SK-N-SH treated with all-trans-retinoic acid at 6 μM for 48 hours (cell line): ENCODE measurements at regions not wholly inside any gene's neighbourhood (a gene's known extent, or its start where the extent isn't known, plus 50 kb on each side); places are given as distances from the start of the nearest gene placed in this dataset.

Experiments
- ATAC-seq: fragments of 200-7000 bp; cut with Tn5 transposase; 3 replicates; pipeline ENCODE4 v1.9.1; 2020; ENCODE audit warnings: mild to moderate bottlenecking, moderate library complexity
- CREB5 ChIP-seq: fragments of 250-450 bp; sonication (Bioruptor Pico); IDR thresholded peaks from 2 replicates; pipeline ENCODE4 v1.5.1; 2020; ENCODE audit warnings: low read depth, mild to moderate bottlenecking, moderate library complexity
- CSRNP3 ChIP-seq: fragments of 250-450 bp; sonication (Bioruptor Pico); IDR thresholded peaks from 2 replicates; pipeline ENCODE4 v1.5.1; 2021; ENCODE audit warnings: mild to moderate bottlenecking, moderate library complexity
- ESRRG ChIP-seq: fragments of 250-450 bp; sonication (Bioruptor Pico); IDR thresholded peaks from 2 replicates; pipeline ENCODE4 v1.6.1; 2021; ENCODE audit warnings: mild to moderate bottlenecking
- GLIS3 ChIP-seq: fragments of 250-450 bp; sonication (Bioruptor Pico); IDR thresholded peaks from 2 replicates; pipeline ENCODE4 v1.5.0; 2020; ENCODE audit warnings: mild to moderate bottlenecking, moderate library complexity
- OSR1 ChIP-seq: fragments of 250-450 bp; sonication (Bioruptor Pico); IDR thresholded peaks from 2 replicates; pipeline ENCODE4 v1.8.0; 2022; ENCODE audit warnings: moderate library complexity, mild to moderate bottlenecking, inconsistent platforms
- PATZ1 ChIP-seq: fragments of 250-450 bp; sonication (Bioruptor Pico); IDR thresholded peaks from 2 replicates; pipeline ENCODE4 v1.8.0; 2020; ENCODE audit warnings: mild to moderate bottlenecking, moderate library complexity, borderline replicate concordance
- PPARA ChIP-seq: fragments of 250-450 bp; sonication (Bioruptor Pico); IDR thresholded peaks from 2 replicates; pipeline ENCODE4 v1.5.0; 2020; ENCODE audit warnings: mild to moderate bottlenecking, borderline replicate concordance
- RARB ChIP-seq: fragments of 250-450 bp; sonication (Bioruptor Pico); IDR thresholded peaks from 2 replicates; pipeline ENCODE4 v1.8.0; 2021; ENCODE audit warnings: mild to moderate bottlenecking, moderate library complexity
- TCF4 ChIP-seq: fragments of 250-450 bp; sonication (Bioruptor Pico); IDR thresholded peaks from 2 replicates; pipeline ENCODE4 v1.8.0; 2021; ENCODE audit warnings: mild to moderate bottlenecking, moderate library complexity, borderline replicate concordance
- ZC3H10 ChIP-seq: fragments of 250-450 bp; sonication (Bioruptor Pico); IDR thresholded peaks from 2 replicates; pipeline ENCODE4 v1.5.1; 2021; ENCODE audit warnings: mild to moderate bottlenecking, moderate library complexity
- ZFP30 ChIP-seq: fragments of 450-650 bp; formaldehyde crosslinking; IDR thresholded peaks from 2 replicates; pipeline ENCODE4 v1.5.0; 2022; ENCODE audit warnings: mild to moderate bottlenecking, moderate library complexity
- ZNF8 ChIP-seq: fragments of 450-650 bp; formaldehyde crosslinking; IDR thresholded peaks from 2 replicates; pipeline ENCODE4 v1.5.0; 2020; ENCODE audit warnings: mild to moderate bottlenecking, moderate library complexity
- TF ChIP-seq, protein P1 (sequence below): fragments of 250-450 bp; sonication (Bioruptor Pico); IDR thresholded peaks from 2 replicates; pipeline ENCODE4 v1.8.0; 2021; ENCODE audit warnings: low read depth, mild to moderate bottlenecking, moderate library complexity, borderline replicate concordance
- TF ChIP-seq, protein P2 (sequence below): fragments of 250-450 bp; sonication (Bioruptor Pico); IDR thresholded peaks from 2 replicates; pipeline ENCODE4 v1.5.0; 2020; ENCODE audit warnings: mild to moderate bottlenecking, moderate library complexity

GRCh38 chr2:41927581-41928264, 120.1 kb upstream of the PKDCC start:
- TF ChIP-seq, protein P1, sequence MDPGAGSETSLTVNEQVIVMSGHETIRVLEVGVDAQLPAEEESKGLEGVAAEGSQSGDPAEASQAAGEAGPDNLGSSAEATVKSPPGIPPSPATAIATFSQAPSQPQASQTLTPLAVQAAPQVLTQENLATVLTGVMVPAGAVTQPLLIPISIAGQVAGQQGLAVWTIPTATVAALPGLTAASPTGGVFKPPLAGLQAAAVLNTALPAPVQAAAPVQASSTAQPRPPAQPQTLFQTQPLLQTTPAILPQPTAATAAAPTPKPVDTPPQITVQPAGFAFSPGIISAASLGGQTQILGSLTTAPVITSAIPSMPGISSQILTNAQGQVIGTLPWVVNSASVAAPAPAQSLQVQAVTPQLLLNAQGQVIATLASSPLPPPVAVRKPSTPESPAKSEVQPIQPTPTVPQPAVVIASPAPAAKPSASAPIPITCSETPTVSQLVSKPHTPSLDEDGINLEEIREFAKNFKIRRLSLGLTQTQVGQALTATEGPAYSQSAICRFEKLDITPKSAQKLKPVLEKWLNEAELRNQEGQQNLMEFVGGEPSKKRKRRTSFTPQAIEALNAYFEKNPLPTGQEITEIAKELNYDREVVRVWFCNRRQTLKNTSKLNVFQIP (CRISPR knock-in tag), result no peak
- TF ChIP-seq PPARA (CRISPR knock-in tag), result no peak
- TF ChIP-seq OSR1 (CRISPR knock-in tag), result no peak
- ATAC-seq, result no peak

GRCh38 chr2:41928526-41928925, 119.3 kb upstream of the PKDCC start:
- ATAC-seq, result peak; percentile 17; the same call in 2 of the 3 replicates
- no peak for TF ChIP-seq GLIS3 (CRISPR knock-in tag)
- no peak for TF ChIP-seq CREB5

- TF ChIP-seq ZFP30, result no peak
- no peak for TF ChIP-seq PATZ1 (CRISPR knock-in tag)
- TF ChIP-seq, protein P1 (CRISPR knock-in tag), result no peak
- TF ChIP-seq CSRNP3 (CRISPR knock-in tag), result no peak
- TF ChIP-seq PPARA (CRISPR knock-in tag), result no peak
- TF ChIP-seq RARB, result no peak
- TF ChIP-seq ESRRG (CRISPR knock-in tag), result no peak
- no peak for TF ChIP-seq ZNF8 (CRISPR knock-in tag)
- ATAC-seq, result no peak
Observed at GRCh38 chr2:41930807-41931566, 116.8 kb upstream of the PKDCC start.

DNA sequence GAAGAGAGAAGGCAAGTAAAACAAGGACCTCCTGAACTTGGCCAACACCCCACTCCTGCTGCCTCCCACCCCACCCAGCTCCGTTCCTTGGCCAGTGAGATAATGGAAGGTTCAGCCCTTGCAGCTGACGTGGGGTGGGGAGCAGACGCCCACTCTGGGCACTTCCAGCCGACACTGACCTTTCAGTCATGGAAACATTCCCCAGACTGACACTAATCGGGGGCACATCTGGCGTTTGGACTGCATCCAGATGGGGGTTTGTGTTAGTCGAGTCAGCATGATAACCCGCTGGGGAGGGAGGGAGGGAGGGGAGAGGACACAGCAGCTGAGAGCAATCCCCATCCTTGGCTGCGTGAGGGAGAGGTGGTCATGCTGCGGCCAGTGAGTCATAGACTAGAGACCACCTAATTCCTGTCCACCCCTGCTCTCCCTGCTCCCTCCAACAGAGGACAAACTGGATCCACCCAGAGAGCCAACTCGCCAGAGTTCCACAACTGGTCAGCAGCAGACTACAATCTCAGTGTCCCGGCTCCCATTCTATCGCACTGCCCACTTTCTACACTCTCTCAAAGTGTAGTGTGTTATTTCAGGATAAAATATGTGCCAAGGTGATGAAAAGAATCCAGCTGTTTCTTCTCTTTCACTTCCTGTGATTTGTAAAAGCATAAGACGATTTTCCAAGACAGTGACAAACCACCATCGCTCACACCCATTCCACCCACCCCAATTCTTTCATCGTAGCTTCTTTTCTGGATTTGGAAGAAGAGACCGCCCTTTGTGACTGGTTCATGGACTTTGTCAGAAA, 115.4 kb upstream of the PKDCC start:
- TF ChIP-seq TCF4 (peak; percentile 90), ZC3H10 (CRISPR knock-in tag) (no peak)
- TF ChIP-seq, protein P2, sequence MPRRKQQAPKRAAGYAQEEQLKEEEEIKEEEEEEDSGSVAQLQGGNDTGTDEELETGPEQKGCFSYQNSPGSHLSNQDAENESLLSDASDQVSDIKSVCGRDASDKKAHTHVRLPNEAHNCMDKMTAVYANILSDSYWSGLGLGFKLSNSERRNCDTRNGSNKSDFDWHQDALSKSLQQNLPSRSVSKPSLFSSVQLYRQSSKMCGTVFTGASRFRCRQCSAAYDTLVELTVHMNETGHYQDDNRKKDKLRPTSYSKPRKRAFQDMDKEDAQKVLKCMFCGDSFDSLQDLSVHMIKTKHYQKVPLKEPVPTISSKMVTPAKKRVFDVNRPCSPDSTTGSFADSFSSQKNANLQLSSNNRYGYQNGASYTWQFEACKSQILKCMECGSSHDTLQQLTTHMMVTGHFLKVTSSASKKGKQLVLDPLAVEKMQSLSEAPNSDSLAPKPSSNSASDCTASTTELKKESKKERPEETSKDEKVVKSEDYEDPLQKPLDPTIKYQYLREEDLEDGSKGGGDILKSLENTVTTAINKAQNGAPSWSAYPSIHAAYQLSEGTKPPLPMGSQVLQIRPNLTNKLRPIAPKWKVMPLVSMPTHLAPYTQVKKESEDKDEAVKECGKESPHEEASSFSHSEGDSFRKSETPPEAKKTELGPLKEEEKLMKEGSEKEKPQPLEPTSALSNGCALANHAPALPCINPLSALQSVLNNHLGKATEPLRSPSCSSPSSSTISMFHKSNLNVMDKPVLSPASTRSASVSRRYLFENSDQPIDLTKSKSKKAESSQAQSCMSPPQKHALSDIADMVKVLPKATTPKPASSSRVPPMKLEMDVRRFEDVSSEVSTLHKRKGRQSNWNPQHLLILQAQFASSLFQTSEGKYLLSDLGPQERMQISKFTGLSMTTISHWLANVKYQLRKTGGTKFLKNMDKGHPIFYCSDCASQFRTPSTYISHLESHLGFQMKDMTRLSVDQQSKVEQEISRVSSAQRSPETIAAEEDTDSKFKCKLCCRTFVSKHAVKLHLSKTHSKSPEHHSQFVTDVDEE (CRISPR knock-in tag), result peak; percentile 87
- ATAC-seq, result peak; percentile 38; the same call in 2 of the 3 replicates
